ENCODE measurements at regions not wholly inside any gene's neighbourhood (a gene's known extent, or its start where the extent isn't known, plus 50 kb on each side); places are given as distances from the start of the nearest gene placed in this dataset.

DNA sequence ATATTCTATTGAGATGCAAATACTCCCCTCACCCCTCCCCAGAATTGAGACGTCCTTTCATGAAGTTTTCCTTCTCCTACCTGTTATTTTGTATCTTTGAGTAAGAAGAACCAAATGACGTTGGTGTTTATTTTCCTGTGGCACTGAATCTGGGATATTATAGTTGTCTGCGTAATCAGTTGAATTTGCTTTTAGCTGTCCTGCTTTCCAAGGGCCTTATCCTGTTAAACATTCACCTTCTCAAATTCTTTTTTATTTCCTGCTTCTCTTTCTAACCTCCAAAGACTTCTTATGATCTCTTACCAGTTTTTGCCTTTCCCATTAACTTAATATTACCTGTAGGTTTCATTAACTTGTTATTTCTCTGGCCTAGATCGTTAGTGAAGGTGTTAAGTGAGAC lies 1254.9 kb upstream of the WWC1 start:
- no peak for FAIRE-seq
- Histone ChIP-seq H3K36me3 (replicated peaks in 1 of 2; ENCODE audit: control insufficient read depth in 1 of 2, insufficient read depth in 2 of 2, low read length in 2 of 2) (no peaks in the 10 kb centered on the region), H2AFZ (ENCODE audit: low read length) (no peak overlapping the region), H3K4me2 (ENCODE audit: low read depth, low read length) (no peak overlapping the region), H3K4me1 (ENCODE audit: insufficient read depth, low read length) (no peaks in the 10 kb centered on the region), H3K27me3 (ENCODE audit: control insufficient read depth in 1 of 2, insufficient read depth in 2 of 2, low read length in 2 of 2) (no peaks in the 10 kb centered on the region), H3K27ac (ENCODE audit: extremely low read length, insufficient read depth, low read length) (no peak overlapping the region), H3K9me3 (ENCODE audit: low read length) (no peaks in the 10 kb centered on the region), H4K20me1 (ENCODE audit: insufficient read depth, low read length) (no peaks in the 10 kb centered on the region), H3K9ac (ENCODE audit: insufficient read depth, low read depth, low read length) (no peak overlapping the region), H3K79me2 (ENCODE audit: insufficient read depth, low read length) (no peaks in the 10 kb centered on the region), H3K4me3 (replicated peaks in 1 of 3; ENCODE audit: insufficient read depth in 1 of 3, low read depth in 2 of 3, low read length in 3 of 3) (no peak overlapping the region)
- ATAC-seq: no peak
- ChIA-PET CTCF (ENCODE audit: low intra/inter-chr PET ratio, low total read pairs) (no interaction called here), POLR2A (no interaction called here)
- no peak for DNase-seq (ENCODE audit: low spot score)
- BruUV-seq (replicated peaks): no TSS peak
- in situ Hi-C loops (cut with HindIII; ENCODE audit: extremely low pct_ligation_motif_present, low pct_unique_long_range_greater_than_20kb): no loop called here
- intact Hi-C loops (cut with micrococcal nuclease; ENCODE audit: unreplicated experiment): no loop called here
- TF ChIP-seq ZNF124 (CRISPR knock-in tag; IDR thresholded peaks at IDR 0.05): no peak
- 13% methylated on average over 4 of the region's 4 CpGs for WGBS (ENCODE audit: low lambda C conversion rate)

DNA sequence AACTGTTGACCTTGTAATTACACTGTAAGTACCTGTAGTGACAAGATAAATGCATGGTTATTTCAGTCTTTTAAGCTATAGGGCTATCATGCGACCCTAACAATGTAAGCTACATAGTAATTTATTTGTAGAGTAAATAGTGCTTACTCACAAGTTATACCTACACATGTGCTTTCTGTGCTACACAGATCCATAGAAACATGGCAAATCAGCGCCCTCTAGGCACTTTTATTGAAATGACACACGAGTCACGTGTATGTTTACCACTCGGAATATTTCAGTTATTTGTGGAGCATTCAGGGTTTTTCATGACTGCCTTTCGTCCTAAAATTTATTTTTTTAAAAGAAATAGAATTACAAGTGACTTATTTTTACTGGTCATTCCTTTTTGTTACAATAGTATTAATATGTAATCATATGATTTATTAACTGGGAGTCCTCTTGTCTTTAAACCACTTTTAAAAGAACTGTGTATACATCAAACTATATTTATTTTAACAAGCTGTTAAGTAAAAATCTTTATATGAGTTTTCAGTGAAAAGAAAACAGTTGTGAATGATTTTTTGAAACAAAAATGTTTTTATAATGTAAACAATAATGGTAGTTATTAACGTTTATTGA lies 1242.3 kb upstream of the WWC1 start:
- BruUV-seq (replicated peaks): no TSS peak
- intact Hi-C loops (cut with micrococcal nuclease; ENCODE audit: unreplicated experiment): no loop called here
- CTCF ChIA-PET (ENCODE audit: low intra/inter-chr PET ratio, low total read pairs): no interaction called here

More for the DNA sequence above, 1242.3 kb upstream of the WWC1 start:
- TF ChIP-seq, protein P1, sequence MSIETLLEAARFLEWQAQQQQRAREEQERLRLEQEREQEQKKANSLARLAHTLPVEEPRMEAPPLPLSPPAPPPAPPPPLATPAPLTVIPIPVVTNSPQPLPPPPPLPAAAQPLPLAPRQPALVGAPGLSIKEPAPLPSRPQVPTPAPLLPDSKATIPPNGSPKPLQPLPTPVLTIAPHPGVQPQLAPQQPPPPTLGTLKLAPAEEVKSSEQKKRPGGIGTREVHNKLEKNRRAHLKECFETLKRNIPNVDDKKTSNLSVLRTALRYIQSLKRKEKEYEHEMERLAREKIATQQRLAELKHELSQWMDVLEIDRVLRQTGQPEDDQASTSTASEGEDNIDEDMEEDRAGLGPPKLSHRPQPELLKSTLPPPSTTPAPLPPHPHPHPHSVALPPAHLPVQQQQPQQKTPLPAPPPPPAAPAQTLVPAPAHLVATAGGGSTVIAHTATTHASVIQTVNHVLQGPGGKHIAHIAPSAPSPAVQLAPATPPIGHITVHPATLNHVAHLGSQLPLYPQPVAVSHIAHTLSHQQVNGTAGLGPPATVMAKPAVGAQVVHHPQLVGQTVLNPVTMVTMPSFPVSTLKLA (IDR thresholded peaks at IDR 0.05): peak; percentile 54
- peak; percentile 66 for TF ChIP-seq STAG1 (CRISPR knock-in tag; IDR thresholded peaks at IDR 0.05)
- no peak for TF ChIP-seq GATAD2A (CRISPR knock-in tag; IDR thresholded peaks at IDR 0.05)
- TF ChIP-seq, protein P2, sequence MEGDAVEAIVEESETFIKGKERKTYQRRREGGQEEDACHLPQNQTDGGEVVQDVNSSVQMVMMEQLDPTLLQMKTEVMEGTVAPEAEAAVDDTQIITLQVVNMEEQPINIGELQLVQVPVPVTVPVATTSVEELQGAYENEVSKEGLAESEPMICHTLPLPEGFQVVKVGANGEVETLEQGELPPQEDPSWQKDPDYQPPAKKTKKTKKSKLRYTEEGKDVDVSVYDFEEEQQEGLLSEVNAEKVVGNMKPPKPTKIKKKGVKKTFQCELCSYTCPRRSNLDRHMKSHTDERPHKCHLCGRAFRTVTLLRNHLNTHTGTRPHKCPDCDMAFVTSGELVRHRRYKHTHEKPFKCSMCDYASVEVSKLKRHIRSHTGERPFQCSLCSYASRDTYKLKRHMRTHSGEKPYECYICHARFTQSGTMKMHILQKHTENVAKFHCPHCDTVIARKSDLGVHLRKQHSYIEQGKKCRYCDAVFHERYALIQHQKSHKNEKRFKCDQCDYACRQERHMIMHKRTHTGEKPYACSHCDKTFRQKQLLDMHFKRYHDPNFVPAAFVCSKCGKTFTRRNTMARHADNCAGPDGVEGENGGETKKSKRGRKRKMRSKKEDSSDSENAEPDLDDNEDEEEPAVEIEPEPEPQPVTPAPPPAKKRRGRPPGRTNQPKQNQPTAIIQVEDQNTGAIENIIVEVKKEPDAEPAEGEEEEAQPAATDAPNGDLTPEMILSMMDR (CRISPR knock-in tag; IDR thresholded peaks at IDR 0.05): peak; percentile 62
- 0 out of 2 replicates have a peak, but pooled peaks have one; percentile 13 for TF ChIP-seq RAD21 (CRISPR knock-in tag; IDR thresholded peaks at IDR 0.05)
- peak; percentile 73; the same call in 1 of the 2 replicates for TF ChIP-seq BHLHE40 (IDR thresholded peaks at IDR 0.05; ENCODE audit: low read length)
- TF ChIP-seq ZNF484 (CRISPR knock-in tag; IDR thresholded peaks at IDR 0.05; ENCODE audit: borderline replicate concordance, low read depth): no peak
- TF ChIP-seq, protein P3, sequence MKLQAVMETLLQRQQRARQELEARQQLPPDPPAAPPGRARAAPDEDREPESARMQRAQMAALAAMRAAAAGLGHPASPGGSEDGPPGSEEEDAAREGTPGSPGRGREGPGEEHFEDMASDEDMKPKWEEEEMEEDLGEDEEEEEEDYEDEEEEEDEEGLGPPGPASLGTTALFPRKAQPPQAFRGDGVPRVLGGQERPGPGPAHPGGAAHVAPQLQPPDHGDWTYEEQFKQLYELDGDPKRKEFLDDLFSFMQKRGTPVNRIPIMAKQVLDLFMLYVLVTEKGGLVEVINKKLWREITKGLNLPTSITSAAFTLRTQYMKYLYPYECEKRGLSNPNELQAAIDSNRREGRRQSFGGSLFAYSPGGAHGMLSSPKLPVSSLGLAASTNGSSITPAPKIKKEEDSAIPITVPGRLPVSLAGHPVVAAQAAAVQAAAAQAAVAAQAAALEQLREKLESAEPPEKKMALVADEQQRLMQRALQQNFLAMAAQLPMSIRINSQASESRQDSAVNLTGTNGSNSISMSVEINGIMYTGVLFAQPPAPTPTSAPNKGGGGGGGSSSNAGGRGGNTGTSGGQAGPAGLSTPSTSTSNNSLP (IDR thresholded peaks at IDR 0.05; ENCODE audit: low read depth, low read length): peak; percentile 68
- no peak overlapping the region for H3K4me3 ChIP-seq (replicated peaks in 1 of 3; ENCODE audit: insufficient read depth in 1 of 3, low read depth in 2 of 3, low read length in 3 of 3)
- H2AFZ ChIP-seq (ENCODE audit: low read length): no peak overlapping the region
- FAIRE-seq: no peak
- POLR2A ChIA-PET: no interaction called here
- no peak overlapping the region for H3K9ac ChIP-seq (ENCODE audit: insufficient read depth, low read depth, low read length)
- no peaks in the 10 kb centered on the region for H3K9me3 ChIP-seq (ENCODE audit: low read length)
- H3K27me3 ChIP-seq (ENCODE audit: control insufficient read depth in 1 of 2, insufficient read depth in 2 of 2, low read length in 2 of 2): no peaks in the 10 kb centered on the region
- no peak overlapping the region for H3K4me2 ChIP-seq (ENCODE audit: low read depth, low read length)
- in situ Hi-C loops (cut with HindIII; ENCODE audit: extremely low pct_ligation_motif_present, low pct_unique_long_range_greater_than_20kb): no loop called here
- no peaks in the 10 kb centered on the region for H4K20me1 ChIP-seq (ENCODE audit: insufficient read depth, low read length)
- ATAC-seq: peak; percentile 83
- DNase-seq (ENCODE audit: low spot score): peak; percentile 21
- H3K27ac ChIP-seq (ENCODE audit: extremely low read length, insufficient read depth, low read length): no peak overlapping the region
- H3K79me2 ChIP-seq (ENCODE audit: insufficient read depth, low read length): no peaks in the 10 kb centered on the region
- under 1% methylated on average over 7 of the region's 7 CpGs for WGBS (ENCODE audit: low lambda C conversion rate)
- H3K36me3 ChIP-seq (replicated peaks in 1 of 2; ENCODE audit: control insufficient read depth in 1 of 2, insufficient read depth in 2 of 2, low read length in 2 of 2): no peaks in the 10 kb centered on the region
- no peaks in the 10 kb centered on the region for H3K4me1 ChIP-seq (ENCODE audit: insufficient read depth, low read length)
